ENCODE measurements at regions not wholly inside any gene's neighbourhood (a gene's known extent, or its start where the extent isn't known, plus 50 kb on each side); places are given as distances from the start of the nearest gene placed in this dataset.

DNA sequence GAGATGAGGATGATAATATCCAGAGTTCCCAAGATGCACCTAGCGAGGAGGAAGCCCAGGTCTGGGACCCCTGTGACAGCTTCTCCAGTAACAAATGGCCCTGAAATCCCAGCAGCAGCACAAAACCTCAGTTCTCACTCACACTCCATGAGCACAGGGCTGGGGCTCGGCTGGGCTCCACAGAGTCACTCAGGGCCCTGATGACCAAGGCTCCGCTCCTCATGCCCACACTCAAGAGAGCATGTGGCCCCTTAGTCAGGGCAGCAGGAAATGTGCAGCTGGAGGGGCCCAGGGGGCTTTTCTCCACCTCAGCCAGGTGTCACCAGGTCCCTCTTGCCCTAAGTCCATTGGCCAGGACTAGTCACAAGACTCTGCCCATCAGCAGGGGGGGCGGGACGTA lies 242.7 kb upstream of the SFSWAP start:
- TF ChIP-seq, protein P1, sequence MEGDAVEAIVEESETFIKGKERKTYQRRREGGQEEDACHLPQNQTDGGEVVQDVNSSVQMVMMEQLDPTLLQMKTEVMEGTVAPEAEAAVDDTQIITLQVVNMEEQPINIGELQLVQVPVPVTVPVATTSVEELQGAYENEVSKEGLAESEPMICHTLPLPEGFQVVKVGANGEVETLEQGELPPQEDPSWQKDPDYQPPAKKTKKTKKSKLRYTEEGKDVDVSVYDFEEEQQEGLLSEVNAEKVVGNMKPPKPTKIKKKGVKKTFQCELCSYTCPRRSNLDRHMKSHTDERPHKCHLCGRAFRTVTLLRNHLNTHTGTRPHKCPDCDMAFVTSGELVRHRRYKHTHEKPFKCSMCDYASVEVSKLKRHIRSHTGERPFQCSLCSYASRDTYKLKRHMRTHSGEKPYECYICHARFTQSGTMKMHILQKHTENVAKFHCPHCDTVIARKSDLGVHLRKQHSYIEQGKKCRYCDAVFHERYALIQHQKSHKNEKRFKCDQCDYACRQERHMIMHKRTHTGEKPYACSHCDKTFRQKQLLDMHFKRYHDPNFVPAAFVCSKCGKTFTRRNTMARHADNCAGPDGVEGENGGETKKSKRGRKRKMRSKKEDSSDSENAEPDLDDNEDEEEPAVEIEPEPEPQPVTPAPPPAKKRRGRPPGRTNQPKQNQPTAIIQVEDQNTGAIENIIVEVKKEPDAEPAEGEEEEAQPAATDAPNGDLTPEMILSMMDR (IDR thresholded peaks at IDR 0.05; ENCODE audit: low read depth, low read length), result no peak
- TF ChIP-seq MYC (IDR thresholded peaks at IDR 0.05; ENCODE audit: low read depth, low read length) (no peak), POLR2A (IDR thresholded peaks at IDR 0.05; ENCODE audit: extremely low read depth, insufficient read length) (no peak)

Data from NB4 (cell line).